Liver (tissue), 3 donors: ENCODE measurements at regions not wholly inside any gene's neighbourhood (a gene's known extent, or its start where the extent isn't known, plus 50 kb on each side); places are given as distances from the start of the nearest gene placed in this dataset.

Source experiments
- GABPA ChIP-seq, 2 donors: IDR thresholded peaks in 1 of 2; conservative IDR thresholded peaks in 1 of 2; 2 replicates each; pipeline ENCODE4 v1.6.1; 2016; ENCODE audit warnings: antibody characterized with exemption in 2 of 2, mild to moderate bottlenecking in 1 of 2, moderate library complexity in 1 of 2
- HNF4G ChIP-seq: IDR thresholded peaks from 2 replicates; pipeline ENCODE4 v1.6.1; 2016; ENCODE audit warnings: antibody characterized with exemption
- SP1 ChIP-seq: IDR thresholded peaks from 2 replicates; pipeline ENCODE4 v1.6.1; 2018; ENCODE audit warnings: antibody characterized with exemption, mild to moderate bottlenecking
- TAF1 ChIP-seq: conservative IDR thresholded peaks from 2 replicates; pipeline ENCODE4 v1.6.1; 2016; ENCODE audit warnings: antibody characterized with exemption, mild to moderate bottlenecking
- YY1 ChIP-seq: IDR thresholded peaks from 2 replicates; pipeline ENCODE4 v1.6.1; 2016; ENCODE audit warnings: antibody characterized with exemption, mild to moderate bottlenecking
- TF ChIP-seq, protein P1 (sequence below): fragments of 150-350 bp; IDR thresholded peaks from 2 replicates; pipeline ENCODE4 v1.5.1; 2017; ENCODE audit warnings: improper control_type of control experiment, low read depth, low read length; ENCODE audit not compliant: missing input control
- TF ChIP-seq, protein P2 (sequence below): IDR thresholded peaks from 2 replicates; pipeline ENCODE4 v1.6.1; 2016; ENCODE audit warnings: antibody characterized with exemption, mild to moderate bottlenecking
- donor health status: healthy.
- donor health status: healthy.

DNA sequence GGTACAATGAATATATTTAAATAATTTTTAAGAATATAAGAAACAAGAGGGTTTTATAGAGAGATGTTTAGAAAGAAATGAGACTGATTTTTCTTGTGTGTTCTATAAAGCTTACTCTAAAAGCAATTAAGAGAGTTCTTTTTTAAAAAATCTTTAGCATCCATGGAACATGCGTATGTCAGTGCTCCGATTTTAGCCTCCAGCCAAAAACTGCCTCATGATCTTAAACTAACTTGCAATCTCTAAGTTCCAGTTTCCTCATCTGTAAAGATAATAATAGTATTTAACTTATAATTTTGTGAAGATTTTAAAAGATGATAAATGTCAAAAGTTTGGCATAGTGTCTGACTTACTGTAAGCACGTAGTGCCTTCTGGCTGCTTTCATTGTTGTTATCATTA is 448.7 kb downstream of the EPHA4 start:
- TF ChIP-seq, protein P1, sequence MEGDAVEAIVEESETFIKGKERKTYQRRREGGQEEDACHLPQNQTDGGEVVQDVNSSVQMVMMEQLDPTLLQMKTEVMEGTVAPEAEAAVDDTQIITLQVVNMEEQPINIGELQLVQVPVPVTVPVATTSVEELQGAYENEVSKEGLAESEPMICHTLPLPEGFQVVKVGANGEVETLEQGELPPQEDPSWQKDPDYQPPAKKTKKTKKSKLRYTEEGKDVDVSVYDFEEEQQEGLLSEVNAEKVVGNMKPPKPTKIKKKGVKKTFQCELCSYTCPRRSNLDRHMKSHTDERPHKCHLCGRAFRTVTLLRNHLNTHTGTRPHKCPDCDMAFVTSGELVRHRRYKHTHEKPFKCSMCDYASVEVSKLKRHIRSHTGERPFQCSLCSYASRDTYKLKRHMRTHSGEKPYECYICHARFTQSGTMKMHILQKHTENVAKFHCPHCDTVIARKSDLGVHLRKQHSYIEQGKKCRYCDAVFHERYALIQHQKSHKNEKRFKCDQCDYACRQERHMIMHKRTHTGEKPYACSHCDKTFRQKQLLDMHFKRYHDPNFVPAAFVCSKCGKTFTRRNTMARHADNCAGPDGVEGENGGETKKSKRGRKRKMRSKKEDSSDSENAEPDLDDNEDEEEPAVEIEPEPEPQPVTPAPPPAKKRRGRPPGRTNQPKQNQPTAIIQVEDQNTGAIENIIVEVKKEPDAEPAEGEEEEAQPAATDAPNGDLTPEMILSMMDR: no peak
- TF ChIP-seq TAF1 (no peak), HNF4G (no peak), YY1 (no peak), GABPA (IDR thresholded peaks at IDR 0.05 in 1 of 2, conservative IDR thresholded peaks at IDR 0.05 in 1 of 2) (no peak), SP1 (no peak)
- TF ChIP-seq, protein P2, sequence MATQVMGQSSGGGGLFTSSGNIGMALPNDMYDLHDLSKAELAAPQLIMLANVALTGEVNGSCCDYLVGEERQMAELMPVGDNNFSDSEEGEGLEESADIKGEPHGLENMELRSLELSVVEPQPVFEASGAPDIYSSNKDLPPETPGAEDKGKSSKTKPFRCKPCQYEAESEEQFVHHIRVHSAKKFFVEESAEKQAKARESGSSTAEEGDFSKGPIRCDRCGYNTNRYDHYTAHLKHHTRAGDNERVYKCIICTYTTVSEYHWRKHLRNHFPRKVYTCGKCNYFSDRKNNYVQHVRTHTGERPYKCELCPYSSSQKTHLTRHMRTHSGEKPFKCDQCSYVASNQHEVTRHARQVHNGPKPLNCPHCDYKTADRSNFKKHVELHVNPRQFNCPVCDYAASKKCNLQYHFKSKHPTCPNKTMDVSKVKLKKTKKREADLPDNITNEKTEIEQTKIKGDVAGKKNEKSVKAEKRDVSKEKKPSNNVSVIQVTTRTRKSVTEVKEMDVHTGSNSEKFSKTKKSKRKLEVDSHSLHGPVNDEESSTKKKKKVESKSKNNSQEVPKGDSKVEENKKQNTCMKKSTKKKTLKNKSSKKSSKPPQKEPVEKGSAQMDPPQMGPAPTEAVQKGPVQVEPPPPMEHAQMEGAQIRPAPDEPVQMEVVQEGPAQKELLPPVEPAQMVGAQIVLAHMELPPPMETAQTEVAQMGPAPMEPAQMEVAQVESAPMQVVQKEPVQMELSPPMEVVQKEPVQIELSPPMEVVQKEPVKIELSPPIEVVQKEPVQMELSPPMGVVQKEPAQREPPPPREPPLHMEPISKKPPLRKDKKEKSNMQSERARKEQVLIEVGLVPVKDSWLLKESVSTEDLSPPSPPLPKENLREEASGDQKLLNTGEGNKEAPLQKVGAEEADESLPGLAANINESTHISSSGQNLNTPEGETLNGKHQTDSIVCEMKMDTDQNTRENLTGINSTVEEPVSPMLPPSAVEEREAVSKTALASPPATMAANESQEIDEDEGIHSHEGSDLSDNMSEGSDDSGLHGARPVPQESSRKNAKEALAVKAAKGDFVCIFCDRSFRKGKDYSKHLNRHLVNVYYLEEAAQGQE: no peak
